NCI-H748 (cell line): ENCODE measurements at regions not wholly inside any gene's neighbourhood (a gene's known extent, or its start where the extent isn't known, plus 50 kb on each side); places are given as distances from the start of the nearest gene placed in this dataset.

Experiments used
- DNase-seq: peaks from one replicate; lab custom pipeline; 2025; ENCODE audit not compliant: unreplicated experiment; lab: John Stamatoyannopoulos, UW

DNA sequence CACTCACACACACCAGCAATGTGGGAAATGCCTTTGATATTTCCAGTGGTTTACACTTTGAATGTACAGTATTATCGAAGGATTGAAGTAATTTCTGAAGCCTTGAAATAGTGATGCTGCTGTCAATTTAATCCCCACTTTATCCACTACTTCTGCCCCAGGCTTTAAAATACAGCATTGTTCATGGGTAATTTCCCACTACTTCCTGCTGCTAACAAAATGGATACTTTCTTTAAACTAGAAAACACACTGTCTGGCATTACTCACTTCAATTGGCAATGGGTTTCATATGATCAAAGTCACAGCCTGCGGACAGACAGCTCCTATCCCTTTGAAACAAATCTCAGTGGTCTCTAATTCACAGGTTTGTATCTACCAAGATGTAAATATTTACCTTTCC is 292.2 kb downstream of the CDH11 start:
- DNase-seq, result no peak

DNA sequence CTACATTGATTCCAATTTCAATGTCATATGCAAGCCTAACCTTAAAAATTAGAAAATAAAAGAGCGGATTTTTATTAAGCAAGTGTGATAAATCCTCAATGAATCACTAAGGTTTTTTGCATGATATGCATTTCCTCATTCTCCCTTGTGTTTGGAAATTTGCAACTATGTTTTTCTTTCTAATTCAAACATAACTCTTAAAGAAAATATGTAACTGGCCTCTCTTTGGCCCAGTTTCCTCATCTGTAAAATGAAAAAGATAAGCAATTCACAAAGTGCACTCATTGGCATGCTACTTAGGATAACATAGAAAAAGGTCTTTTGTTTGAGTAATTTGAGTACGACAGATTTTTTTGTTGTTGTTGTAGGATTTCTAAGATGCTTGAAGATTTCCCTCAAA is 295.5 kb downstream of the CDH11 start:
- no peak for DNase-seq

DNA sequence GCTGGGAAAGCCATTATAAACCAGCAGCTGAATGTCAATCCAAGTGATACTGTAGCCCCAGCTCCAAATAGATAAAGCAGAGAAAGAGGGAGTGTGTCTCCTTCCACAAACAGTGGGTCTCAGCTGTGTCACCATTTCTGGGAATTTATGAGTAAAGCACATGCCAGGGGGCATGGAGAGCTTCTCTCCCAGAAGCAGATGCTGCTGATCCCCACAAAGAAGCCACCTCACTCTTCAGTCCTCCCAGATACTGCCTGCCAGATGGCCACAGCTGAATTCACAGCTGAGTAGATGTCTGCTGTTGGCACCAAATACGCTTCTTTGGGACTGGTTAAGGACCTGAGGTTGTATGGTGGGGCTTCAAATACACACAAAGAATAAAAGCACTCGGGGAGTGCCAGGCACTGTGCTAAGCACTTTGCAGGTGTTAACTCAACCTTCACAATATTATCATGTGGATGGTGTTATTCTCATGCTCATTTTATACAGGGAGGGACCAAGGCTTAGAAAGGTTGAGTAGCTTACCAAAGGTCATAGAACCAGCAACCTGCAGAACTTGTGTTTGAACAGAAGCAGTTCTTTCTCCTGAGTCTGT is 298.3 kb downstream of the CDH11 start:
- DNase-seq, result no peak

DNA sequence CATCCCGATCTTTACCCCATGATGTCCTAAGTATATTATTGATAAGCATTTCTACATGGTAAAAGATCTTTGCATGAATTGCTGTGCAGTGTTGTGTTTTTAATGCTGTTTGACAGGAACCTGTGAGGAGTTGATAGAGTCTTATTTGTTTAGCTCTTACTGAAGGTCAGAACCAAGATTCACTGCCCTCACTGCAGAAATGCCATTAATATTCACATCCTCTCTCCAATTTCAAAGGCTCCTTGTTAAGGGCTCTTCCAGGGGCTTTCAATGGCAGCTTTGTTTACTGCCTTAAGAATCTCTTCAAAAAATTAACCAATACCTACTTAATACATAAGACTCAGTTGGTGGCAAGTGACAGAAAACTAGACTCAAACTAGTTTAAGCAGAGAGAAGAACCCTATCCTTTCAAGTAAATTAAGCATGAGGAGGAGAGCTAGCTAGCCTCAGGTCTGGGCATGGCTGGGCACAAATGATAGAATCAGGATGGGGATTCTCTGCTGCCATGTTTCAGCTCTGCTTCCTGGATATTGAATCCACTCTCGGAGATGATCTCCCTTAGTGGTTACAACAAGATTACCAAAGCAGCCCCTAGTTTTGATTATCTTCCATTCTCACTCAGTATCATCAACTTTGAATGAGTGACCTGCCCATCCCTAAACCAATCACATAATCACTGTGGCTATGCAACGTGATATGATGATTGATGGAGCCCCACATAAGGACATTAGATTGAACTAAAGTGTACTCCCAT is 311.8 kb downstream of the CDH11 start:
- no peak for DNase-seq

DNA sequence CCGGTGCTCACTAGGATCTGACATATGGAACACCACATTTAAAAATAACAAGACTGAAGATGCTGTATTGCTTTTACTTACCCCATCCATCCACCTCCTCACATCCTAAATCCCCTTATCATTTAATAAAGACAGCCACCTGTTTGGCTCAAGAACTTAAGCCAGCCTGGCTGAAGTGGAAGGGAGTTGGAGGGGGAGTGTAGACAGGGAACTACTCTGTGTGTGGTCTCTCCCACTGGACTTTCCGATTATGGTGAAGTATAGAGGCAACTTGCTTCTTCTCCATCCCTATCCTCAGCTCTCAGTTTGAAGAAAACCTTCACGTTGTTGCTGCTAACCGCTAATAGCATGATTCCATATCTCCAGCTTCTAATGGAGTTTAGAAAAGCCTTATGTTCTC is 313.4 kb downstream of the CDH11 start:
- no peak for DNase-seq

DNA sequence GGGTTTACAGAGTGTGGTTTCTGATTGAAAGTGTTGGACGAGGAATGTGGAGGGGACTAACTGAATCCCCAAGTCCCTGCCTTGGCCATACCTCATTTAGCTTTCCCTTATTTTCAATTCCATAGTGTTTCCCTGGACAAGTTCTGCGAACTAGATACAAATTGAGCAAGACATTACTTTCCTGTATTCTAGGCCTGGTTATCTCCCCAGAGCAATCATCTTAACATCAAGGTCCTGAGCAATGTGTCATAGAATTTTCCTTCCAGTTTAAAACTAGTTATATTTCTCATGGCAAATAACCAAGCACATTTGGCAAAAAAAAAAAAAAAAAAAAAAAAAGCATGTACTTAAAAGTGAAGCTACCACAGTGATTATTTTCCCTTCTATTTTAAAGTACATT is 330.1 kb downstream of the CDH11 start:
- no peak for DNase-seq

DNA sequence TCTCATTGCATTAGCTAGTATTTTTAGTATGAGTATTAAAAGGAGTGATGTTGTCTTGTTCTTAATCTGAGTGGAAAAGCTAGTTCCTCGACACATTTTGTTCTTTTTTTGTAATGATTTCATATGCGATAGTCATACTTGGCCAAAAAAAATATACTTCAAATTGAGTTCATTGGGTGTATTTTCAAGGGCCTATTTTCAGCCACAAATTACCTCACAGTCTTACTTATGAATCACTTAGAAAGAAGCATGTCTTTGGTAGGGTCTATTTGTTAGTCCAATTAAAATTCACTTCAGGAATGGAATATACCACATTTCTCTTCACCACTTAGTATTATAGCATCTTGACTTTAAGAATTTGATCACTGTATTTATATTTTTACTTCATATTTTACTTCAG is 337.2 kb downstream of the CDH11 start:
- no peak for DNase-seq

DNA sequence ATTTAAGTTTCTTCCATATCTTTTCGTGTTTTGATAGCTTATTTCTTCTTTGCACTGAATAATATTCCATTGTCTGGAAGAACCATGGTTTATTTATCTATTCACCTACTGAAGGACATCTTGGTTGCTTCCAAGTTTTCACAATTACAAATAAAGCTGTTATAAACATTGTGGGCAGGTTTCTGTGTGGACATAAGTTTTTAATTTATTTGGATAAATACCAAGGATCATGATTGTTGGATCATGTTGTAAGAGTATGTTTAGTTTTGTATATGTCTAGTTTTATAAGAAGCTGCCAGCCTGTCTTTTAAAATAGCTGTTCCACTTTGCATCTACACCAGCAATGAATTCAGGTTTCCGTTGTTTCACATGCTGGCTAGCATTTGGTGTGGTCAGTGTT is 339.4 kb downstream of the CDH11 start:
- DNase-seq, result no peak

DNA sequence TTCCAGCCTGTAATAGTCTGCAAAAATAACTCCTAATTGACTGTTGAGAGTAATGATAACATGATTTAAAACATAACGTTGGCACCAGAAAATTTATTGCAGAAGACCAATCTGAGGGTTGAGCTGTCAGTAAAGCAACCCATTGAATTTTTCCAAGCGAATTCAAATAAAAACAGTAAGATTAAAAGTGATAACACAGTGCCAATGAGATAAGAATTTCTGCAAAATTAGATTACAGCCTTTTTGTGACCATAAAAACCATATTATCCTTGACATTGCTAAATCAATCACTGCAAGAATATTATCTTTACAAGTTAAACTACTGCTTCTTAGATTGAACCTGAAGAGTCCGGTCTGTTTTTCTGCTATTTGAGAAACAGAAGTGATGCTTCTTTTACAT is 341.4 kb downstream of the CDH11 start:
- no peak for DNase-seq

DNA sequence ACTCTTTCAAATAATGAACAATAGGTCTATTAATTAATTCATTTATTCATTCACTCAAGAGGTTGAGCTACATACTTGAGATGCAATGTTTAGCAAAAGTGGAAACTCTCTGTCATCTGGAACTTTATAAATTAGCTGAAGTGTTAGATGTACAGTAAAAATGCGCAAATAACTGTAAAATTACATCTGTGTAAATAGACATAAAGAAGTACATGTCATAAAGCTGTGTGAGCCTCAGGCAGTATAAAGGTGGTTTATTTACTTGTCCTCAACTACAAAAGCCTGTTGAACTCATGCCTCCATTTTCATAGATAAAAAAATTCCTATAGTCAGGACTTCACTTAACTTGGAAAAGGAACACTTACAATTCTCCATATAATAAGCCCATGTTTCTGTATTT is 343.1 kb downstream of the CDH11 start:
- no peak for DNase-seq

DNA sequence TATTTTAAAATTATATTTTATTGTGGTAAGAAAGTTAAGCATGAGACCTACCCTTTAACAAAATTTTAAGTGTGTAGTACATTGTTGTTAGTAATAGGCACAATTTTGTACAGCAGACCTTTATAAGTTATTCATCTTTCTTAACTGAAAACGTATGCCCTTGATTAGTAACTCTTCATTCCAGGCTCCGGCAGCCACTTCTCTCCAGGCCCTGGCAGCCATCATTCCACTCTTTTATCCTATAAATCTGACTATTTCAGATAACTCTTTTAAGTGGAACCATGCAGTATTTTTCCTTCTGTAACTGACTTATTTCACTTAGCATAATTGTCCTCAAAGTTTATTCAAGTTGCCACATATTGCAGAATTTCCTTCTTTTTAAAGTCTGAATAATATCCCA is 348.2 kb downstream of the CDH11 start:
- DNase-seq, result no peak

DNA sequence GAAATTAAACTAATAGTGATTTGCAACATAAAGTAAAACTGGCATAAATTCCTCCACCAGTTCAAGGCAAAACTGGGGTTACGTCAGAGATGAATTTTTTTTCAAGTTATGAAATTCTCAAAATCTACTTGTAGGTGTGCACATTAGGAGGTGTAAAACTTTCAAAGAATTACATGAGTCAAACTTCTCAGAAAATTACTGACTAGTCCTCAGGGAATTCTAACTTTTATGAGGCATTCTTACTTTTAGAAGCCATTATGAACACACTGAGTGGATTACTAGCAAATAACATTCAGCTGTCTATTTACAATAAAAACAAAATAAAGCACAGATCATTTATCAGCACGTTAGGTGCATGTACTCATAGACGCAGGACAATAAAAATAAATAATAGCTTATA is 348.7 kb downstream of the CDH11 start:
- DNase-seq, result no peak

DNA sequence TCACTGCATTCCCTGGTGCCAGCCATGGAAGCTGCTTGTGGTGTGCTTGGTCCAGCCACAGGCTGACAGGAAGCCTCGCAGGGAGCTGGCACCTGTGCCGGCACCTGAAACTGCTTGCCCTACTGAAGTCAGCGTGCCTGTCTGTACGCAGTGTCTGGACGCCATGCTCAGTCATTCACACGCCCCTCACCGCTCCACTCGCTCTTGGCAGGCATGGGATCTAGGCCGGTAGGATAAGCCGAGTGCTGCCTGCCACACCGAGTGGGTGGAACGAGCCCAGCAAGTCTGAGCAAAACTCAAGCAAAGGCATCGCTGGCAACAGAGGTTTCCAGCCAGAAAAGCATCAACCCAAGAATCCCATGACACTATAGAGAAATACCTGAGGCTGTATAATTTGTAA is 350.6 kb downstream of the CDH11 start:
- DNase-seq, result no peak

DNA sequence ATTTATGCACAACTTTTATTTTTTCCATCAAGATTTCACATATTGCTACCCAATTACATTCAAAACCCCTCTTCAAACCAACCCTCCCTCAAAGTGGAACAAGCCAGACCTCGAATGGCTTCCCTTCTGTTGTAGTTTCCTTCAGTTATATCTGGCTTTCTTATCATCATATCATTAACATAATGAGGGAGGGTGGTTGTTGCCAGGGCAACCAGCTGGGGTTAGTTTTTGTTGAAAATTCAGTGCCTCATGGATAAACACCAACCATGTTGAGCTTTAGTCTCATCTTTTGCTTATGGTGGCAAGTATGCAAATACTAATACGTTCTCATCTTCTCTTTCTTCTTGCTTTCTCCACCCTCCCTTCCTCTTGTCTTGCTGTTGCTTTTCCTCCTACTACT is 359.7 kb downstream of the CDH11 start:
- peak; percentile 2 for DNase-seq

DNA sequence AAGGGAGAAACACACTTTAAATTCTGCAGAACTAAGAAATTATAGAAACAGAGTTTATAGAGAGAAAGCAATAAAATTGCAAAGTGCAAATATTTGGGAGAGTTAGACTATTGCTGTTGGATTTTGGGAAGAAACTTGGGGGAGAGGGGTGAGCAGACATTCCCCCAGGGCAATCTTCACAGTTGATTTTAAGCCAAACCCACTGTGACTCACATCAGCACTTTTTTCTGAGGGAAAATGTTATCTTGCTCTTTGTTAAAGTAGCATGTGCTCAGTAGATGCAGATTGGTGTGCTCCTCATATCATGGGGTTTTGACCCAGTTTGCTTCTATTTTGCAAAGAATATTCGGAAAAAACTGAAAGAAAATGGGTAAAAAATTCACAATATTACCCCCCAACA is 367.6 kb downstream of the CDH11 start:
- DNase-seq, result no peak

DNA sequence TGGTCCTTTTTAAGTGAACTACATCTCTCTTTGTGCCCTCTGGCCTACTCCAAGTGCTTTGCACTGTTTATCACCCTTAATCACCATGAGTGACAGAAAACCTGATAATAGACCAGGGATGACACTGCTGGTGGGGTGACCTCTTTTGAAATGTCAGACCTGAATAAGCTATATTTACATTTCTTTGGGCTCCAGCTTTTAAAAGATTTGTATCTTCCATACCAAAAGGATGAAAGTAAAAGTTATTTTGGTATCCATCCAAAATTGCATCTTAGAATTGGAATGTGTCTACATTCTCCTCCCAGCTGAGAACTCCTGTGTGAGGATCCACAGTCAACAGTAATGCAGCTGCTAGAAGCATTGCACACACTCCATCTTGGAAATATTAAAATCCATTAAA is 370.0 kb downstream of the CDH11 start:
- no peak for DNase-seq

DNA sequence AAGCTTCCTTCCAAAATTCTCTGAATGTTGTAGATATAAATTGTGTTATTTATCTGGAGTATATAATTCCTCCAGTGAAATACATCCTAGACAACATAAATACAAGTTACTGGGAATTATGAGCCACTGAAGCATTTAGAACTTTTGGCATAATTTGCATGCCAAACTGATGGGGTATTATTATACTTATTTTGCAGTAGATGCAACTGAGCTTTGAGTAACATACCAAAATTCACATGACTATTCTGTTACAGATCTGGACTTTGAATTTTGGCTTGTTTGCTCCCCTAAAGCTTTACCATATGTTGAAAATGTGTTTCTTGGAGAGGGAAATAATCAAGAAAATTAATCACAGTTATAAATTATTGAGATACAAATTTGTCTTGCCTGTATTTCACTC is 372.5 kb downstream of the CDH11 start:
- DNase-seq, result no peak

DNA sequence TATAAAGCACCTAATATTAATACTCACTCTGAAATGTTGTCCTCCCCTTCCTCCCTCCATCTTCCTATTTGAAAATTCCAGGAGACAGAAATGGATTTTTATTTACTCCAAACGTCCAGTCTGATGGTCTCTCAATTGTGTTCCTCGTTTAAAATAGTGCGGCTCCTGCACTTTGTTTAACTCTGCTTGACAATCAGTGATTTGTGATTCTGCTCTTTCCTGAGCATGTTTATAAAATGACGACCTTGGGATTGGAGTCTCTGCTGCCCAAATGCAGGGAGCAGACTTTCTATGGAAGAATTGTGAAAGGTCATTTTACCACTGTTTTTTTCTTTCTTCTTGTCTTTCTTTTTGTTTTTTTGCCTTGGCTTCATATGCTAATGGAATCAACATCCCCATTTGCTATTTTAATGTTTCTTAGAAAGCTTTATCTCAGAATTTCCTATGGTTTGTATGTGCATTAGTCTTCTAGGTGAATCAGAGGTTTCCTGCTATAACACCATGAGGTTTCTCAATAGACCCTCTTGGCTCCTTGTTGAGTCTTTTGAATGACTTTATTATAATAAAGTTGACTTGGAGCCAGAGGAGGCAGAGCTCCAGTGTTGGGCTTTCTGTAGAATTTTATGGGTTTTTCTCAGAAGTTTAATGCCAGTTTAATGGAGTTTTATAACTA is 376.5 kb downstream of the CDH11 start:
- no peak for DNase-seq

DNA sequence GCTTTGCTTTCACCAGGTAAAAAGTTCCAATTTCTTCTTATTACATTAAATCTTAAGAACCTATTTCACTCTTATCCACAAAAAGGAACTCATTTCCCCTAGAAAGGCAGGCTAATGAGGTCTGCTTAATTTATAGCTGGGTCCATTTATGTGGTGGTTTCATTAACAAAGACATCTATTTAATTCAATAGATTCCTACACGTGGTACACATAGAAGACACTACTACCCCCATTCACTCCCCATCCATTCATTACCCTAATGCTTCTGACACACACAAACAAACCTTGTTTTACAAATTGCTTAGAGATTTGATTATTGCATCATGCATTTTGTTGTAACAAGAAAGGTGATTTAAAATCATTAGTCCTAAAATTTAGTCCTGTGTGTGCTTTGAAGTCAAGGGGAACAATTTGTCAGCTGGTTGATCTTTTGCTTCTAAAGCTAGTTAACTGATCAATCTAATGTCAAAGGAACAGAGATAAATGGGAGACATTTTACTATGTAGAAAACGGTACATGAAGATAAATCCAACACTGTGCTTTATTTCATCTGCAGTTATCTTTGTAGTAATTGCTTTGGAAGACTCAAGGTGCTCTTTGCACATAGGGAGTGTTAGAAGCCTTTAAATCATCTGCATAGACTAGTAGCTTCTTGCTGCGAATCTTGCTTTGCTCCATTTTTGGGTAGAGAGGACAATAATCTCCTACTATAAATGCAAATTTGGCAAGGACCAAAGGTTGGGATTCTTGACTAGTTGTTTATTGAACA is 379.2 kb downstream of the CDH11 start:
- no peak for DNase-seq

DNA sequence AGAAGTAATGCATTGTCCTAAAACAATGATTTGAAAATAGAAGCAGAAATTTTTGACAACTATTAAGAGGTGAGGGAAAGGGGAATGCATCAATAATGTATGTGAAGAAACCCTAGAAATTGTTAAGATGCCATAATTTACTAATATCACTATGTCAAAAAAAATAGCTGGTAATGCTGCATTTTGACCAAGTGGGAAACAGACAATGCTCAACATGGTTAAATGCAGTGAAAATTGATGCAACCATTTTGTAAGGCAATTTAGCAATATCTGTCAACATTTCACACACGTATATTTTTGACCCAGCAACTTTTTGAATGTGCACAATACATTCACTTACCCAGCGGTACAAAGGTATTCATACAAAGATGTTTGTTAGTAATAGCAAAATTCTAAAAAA is 381.6 kb downstream of the CDH11 start:
- DNase-seq, result no peak

DNA sequence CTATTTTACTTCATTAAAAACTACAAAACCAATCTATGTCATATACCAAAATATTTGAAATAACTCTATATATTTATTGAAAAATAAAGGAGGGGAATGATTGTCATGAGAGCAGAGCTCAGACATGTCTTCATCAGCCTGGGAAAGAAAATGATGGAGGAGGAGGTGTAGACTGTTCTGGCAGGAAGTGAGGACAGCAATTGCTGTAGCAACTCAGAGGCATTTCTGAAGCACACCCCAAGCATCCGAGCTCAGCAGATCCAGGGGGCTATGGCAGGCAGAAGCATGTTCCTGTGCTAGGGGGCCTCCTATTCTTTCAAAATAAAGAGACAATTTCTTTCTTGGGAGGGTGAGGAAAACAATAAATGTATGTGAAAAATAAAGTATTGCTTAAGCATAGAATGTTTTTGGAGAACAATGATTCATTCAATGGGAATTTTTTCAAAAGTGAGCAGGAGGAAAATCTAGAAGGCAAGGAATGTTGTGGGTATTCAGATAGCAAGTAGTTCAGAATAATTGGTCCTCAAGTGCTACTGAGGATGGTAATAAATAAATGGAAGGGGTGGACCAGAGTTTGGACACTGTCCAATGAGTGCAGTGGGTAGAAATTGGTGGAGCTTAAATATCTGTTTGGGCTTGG is 383.4 kb downstream of the CDH11 start:
- DNase-seq, result no peak
